Medulla oblongata (tissue), 1 donor: ENCODE measurements at regions not wholly inside any gene's neighbourhood (a gene's known extent, or its start where the extent isn't known, plus 50 kb on each side); places are given as distances from the start of the nearest gene placed in this dataset.

Source experiments
- DNase-seq: peaks from one replicate; pipeline ENCODE4 v3.0.0-alpha.2; 2015; ENCODE audit errors: extremely low spot score

- DNase-seq = no peak
Observed at GRCh38 chr13:74084375-74084935, 49.7 kb downstream of the KLF12 start.

- DNase-seq = no peak
Observed at GRCh38 chr13:74082741-74083160, 51.5 kb downstream of the KLF12 start.

GRCh38 chr13:74080762-74081161 lies 53.4 kb downstream of the KLF12 start:
- DNase-seq = no peak

- DNase-seq = peak; percentile 59
Observed at GRCh38 chr13:74077792-74078191, 56.4 kb downstream of the KLF12 start.

- no peak for DNase-seq
Observed at GRCh38 chr13:74077375-74077774, 56.8 kb downstream of the KLF12 start.

- DNase-seq = no peak
Observed at GRCh38 chr13:74074723-74075122, 59.5 kb downstream of the KLF12 start.

GRCh38 chr13:74073274-74073673 lies 60.9 kb downstream of the KLF12 start:
- no peak for DNase-seq

- DNase-seq = no peak
Observed at GRCh38 chr13:74070513-74070912, 63.7 kb downstream of the KLF12 start.

GRCh38 chr13:74070065-74070464 lies 64.1 kb downstream of the KLF12 start:
- no peak for DNase-seq

- DNase-seq = no peak
Observed at GRCh38 chr13:74068471-74068870, 65.7 kb downstream of the KLF12 start.

GRCh38 chr13:74067818-74068217 lies 66.4 kb downstream of the KLF12 start:
- DNase-seq = no peak

- DNase-seq = no peak
Observed at GRCh38 chr13:74066937-74067336, 67.3 kb downstream of the KLF12 start.

GRCh38 chr13:74064805-74065312 lies 69.3 kb downstream of the KLF12 start:
- DNase-seq = no peak

GRCh38 chr13:74063533-74064100 lies 70.6 kb downstream of the KLF12 start:
- DNase-seq = no peak

GRCh38 chr13:74062933-74063332 lies 71.3 kb downstream of the KLF12 start:
- DNase-seq = peak; percentile 66

GRCh38 chr13:74061926-74062595 lies 72.1 kb downstream of the KLF12 start:
- peak; percentile 50 for DNase-seq

- no peak for DNase-seq
Observed at GRCh38 chr13:74056801-74057542, 77.2 kb downstream of the KLF12 start.

GRCh38 chr13:74052402-74052928 lies 81.7 kb downstream of the KLF12 start:
- DNase-seq = no peak

GRCh38 chr13:74048756-74049155 lies 85.4 kb downstream of the KLF12 start:
- peak; percentile 13 for DNase-seq

- DNase-seq = peak; percentile 42
Observed at GRCh38 chr13:74047931-74048600, 86.1 kb downstream of the KLF12 start.

- DNase-seq = no peak
Observed at GRCh38 chr13:74046431-74046830, 87.8 kb downstream of the KLF12 start.

GRCh38 chr13:74045583-74045982 lies 88.6 kb downstream of the KLF12 start:
- no peak for DNase-seq
